ENCODE measurements at regions not wholly inside any gene's neighbourhood (a gene's known extent, or its start where the extent isn't known, plus 50 kb on each side); places are given as distances from the start of the nearest gene placed in this dataset.

- intact Hi-C loops (cut with DNase I): no loop called here
- peak in 8 of 42 donors; percentile 1 to 29 (median 6) for DNase-seq
These were observed 565.7 kb downstream of the TCERG1L start for GRCh38 chr10:130745821-130746220.

DNA sequence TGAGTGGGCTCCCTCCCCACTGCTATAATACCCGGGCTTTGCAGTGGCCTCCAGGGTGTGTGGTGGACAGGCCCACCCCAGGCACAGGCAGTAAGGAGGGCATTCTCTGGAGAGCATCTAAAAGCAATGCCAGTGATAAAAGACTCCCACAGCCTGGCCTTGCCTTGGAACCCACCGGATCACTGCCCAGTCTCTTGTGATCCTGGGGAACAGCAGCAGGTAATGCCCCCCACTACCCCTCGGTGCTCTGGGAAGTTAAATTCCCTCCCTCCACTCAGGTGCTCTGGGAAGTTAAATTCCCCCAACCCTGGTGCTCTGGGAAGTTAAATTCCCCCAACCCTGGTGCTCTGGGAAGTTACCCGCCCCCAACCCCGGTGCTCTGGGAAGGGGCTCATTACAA is 565.2 kb downstream of the TCERG1L start:
- intact Hi-C loops (cut with DNase I): no loop called here
- peak in 7 of 42 donors; percentile 0 to 22 (median 6) for DNase-seq

DNA sequence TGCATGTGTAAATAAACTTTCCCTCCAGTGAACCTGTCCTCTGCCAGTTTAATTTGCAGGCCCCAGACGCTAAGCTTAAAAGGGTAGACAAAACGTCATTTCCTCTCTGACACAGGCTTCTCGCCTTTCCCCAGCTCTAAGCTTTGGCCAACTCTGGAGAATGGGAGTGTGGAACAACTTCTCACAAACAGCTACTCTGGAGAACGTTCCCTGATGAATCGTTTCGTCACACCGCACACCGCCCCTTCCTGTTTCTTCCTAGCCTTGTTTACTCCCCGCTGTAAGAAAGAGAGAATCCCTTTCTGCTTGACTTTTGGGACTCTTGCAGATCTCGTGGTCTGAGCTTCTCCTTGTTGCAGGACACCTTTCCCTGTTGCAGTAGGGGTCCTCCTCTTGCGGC is 564.2 kb downstream of the TCERG1L start:
- DNase-seq: peak in 10 of 42 donors; percentile 0 to 38 (median 8)

DNA sequence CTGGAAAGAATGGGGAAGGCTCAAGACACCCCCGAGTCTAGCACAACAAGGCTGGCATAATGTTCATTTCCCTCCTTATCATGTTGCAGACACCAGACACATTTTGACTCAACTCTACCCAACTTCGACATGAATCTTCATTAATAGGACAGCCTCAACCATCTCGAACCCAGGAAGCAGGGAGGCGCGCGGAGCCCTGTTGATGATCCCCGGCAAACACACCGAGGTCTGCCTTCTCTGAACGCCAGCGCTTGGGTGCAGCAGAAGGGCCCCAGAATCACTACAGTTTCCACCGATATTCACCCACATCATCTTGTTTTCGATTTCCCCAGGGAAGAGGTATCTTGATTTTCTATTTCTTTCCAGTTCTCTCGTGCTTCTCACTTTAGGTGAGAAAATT is 563.6 kb downstream of the TCERG1L start:
- intact Hi-C loops (cut with DNase I): no loop called here
- peak in 6 of 42 donors; percentile 3 to 10 (median 5) for DNase-seq

More for the DNA sequence above, 564.2 kb downstream of the TCERG1L start:
- intact Hi-C loops (cut with DNase I): no loop called here

- DNase-seq: peak in 10 of 42 donors; percentile 2 to 27 (median 11)
- intact Hi-C loops (cut with DNase I): no loop called here
These were observed 563.0 kb downstream of the TCERG1L start for GRCh38 chr10:130748409-130749057.

- intact Hi-C loops (cut with DNase I): no loop called here
- DNase-seq: peak in 7 of 42 donors; percentile 1 to 18 (median 8)
These were observed 561.6 kb downstream of the TCERG1L start for GRCh38 chr10:130749911-130750310.

GRCh38 chr10:130750441-130750840 is 561.1 kb downstream of the TCERG1L start:
- intact Hi-C loops (cut with DNase I): no loop called here
- DNase-seq: peak in 5 of 42 donors; percentile 0 to 5 (median 2)

GRCh38 chr10:130751106-130751840 is 560.2 kb downstream of the TCERG1L start:
- peak in 9 of 42 donors; percentile 5 to 37 (median 10) for DNase-seq
- intact Hi-C loops (cut with DNase I): no loop called here

- DNase-seq: peak in 5 of 42 donors; percentile 0 to 9 (median 3)
These were observed 559.7 kb downstream of the TCERG1L start for GRCh38 chr10:130751851-130752250.

DNA sequence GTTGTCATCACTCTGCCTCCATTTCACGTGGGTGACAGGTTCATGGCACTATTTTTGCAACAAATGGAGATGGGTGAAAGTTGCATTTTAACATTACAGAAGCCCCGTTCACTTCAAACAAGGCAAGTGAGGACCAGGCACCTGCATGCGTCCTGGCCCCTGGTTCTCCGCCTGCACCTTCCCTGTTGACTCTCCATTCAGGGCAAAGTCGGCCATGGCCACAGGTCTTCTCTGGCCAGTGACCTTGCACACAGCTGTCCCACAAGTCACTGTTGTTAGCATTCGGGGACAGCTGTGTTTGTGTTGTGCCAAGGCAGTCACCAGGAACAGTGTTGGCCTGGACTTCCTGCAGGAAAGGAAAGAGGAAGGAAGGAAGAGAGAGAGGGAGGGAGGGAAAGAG is 554.9 kb downstream of the TCERG1L start:
- intact Hi-C loops (cut with DNase I): no loop called here
- DNase-seq: peak in 2 of 42 donors; percentile 9 to 25

More at GRCh38 chr10:130751851-130752250, 559.7 kb downstream of the TCERG1L start:
- intact Hi-C loops (cut with DNase I): no loop called here

GRCh38 chr10:130757271-130757670 is 554.2 kb downstream of the TCERG1L start:
- peak in 4 of 42 donors; percentile 1 to 34 (median 4) for DNase-seq
- intact Hi-C loops (cut with DNase I): no loop called here

- intact Hi-C loops (cut with DNase I): no loop called here
- DNase-seq: peak in 2 of 42 donors; percentile 1 to 10
These were observed 553.6 kb downstream of the TCERG1L start for GRCh38 chr10:130757821-130758489.

- intact Hi-C loops (cut with DNase I): no loop called here
- DNase-seq: peak in 1 of 42 donors; percentile 1
These were observed 553.0 kb downstream of the TCERG1L start for GRCh38 chr10:130758529-130758928.

DNA sequence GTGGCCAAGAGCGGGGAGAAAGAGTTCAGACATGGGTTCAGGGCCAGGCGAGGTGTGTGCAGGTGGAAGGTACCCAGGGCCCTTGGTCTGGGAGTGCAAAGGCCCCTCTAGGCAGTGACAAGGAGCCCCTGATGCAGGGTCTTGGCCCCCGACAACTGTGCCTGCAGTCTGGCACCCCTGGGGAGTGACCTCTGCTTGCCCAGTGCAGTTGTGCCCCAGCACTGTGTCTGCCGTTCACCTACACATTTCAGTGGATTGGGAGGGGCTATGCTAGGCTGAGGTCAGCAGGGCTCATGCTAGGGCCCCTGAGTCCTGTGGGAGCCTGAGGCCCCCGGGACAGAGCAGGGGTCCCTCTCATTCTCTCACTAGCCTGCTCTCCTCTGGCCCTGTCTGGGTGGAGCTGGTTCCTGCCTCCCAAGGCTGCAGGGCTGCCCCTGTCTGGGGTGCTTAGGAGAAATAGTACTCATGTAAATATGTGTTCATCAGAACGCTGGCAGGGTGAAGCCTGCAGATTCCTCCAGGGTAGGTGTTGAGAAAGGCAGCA is 550.4 kb downstream of the TCERG1L start:
- intact Hi-C loops (cut with DNase I): no loop called here
- DNase-seq: peak in 1 of 42 donors; percentile 5

GRCh38 chr10:130761788-130762301 is 549.7 kb downstream of the TCERG1L start:
- intact Hi-C loops (cut with DNase I): no loop called here
- peak in 1 of 42 donors; percentile 2 for DNase-seq

DNA sequence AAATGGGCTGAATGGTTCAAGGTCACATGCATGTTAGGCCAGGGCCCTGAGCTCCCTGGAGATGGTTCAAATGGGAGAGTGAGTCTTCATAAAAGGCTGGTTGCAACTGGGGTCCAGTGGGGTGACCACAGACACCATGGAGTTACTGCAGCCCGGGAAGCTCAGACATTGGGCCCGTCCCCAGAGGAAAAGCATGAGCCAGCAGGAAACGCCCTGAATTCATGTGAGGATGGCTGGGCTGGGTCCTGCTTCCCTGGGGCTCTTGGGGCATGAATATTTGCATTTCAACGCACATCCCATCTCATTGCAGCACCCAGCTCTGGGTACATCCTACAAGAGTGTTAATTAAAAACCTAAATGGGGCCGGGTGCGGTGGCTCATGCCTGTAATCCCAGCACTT is 549.0 kb downstream of the TCERG1L start:
- intact Hi-C loops (cut with DNase I): no loop called here
- DNase-seq: peak in 1 of 42 donors; percentile 3

- DNase-seq: no peak
- intact Hi-C loops (cut with DNase I): no loop called here
These were observed 548.5 kb downstream of the TCERG1L start for GRCh38 chr10:130763071-130763470.

DNA sequence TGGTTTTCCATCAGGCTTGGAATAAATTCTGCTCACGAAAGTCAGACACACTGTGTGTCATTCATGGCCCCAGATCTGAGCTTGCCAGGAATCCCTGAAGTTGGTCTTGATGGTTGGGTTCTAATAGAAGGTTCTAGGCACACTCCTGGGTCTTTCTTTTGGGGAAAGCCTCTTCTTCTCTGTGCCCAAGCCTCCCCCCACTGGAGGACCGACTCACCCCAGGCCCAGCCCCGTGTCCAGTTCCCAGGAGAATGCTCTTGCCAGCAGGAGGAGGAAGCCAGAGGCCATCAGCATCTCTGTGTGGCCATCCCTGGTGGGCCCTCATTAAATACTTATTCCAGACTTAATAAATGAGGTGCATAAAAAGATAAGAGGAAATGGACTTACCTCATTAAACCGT is 548.0 kb downstream of the TCERG1L start:
- DNase-seq: peak in 1 of 42 donors; percentile 1
- intact Hi-C loops (cut with DNase I): no loop called here

GRCh38 chr10:130764651-130765050 is 546.9 kb downstream of the TCERG1L start:
- intact Hi-C loops (cut with DNase I): no loop called here
- DNase-seq: peak in 1 of 42 donors; percentile 4

All from head of caudate nucleus (tissue), 42 donors.